SK-N-MC (cell line): ENCODE measurements at regions not wholly inside any gene's neighbourhood (a gene's known extent, or its start where the extent isn't known, plus 50 kb on each side); places are given as distances from the start of the nearest gene placed in this dataset.

Experiments used
- DNase-seq: peaks from one replicate; pipeline ENCODE4 v3.0.0-alpha.2; 2011; ENCODE audit warnings: low read depth, low spot score
- H3K27ac ChIP-seq: fragments of 200-600 bp; sonication (generic); 2 replicates; pipeline ENCODE4 v1.5.1; 2016; ENCODE audit warnings: mixed run types
- H3K36me3 ChIP-seq: fragments of 200-600 bp; sonication (generic); 2 replicates; pipeline ENCODE4 v1.6.1; 2017; ENCODE audit warnings: antibody characterized with exemption, low read length, mixed read lengths; ENCODE audit not compliant: insufficient read depth
- H3K4me3 ChIP-seq: fragments of 200-600 bp; sonication (generic); 2 replicates; pipeline ENCODE4 v1.5.1; 2016
- H3K9ac ChIP-seq: fragments of 200-600 bp; sonication (generic); 2 replicates; pipeline ENCODE4 v1.8.0; 2017; ENCODE audit warnings: mixed run types, mixed read lengths; ENCODE audit not compliant: insufficient read length
- H3K9me3 ChIP-seq: fragments of 200-600 bp; sonication (generic); 2 replicates; pipeline ENCODE4 v1.6.1; 2017; ENCODE audit warnings: low read depth, mild to moderate bottlenecking, antibody characterized with exemption, low read length, moderate library complexity, mixed read lengths
- EZH2 ChIP-seq: fragments of 200-600 bp; sonication (generic); IDR thresholded peaks from one replicate; pipeline ENCODE4 v1.6.1; 2017; ENCODE audit warnings: antibody characterized with exemption
- FOXP2 ChIP-seq: optimal IDR thresholded peaks from 2 replicates; pipeline ENCODE3; 2011; ENCODE audit warnings: mild to moderate bottlenecking, moderate library complexity; ENCODE audit not compliant: insufficient read depth; ENCODE audit errors: extremely low read length, control extremely low read depth
- POLR2AphosphoS5 ChIP-seq: IDR thresholded peaks from 2 replicates; pipeline ENCODE4 v1.6.1; 2012; ENCODE audit warnings: mild to moderate bottlenecking, low read depth, low read length, borderline replicate concordance

DNA sequence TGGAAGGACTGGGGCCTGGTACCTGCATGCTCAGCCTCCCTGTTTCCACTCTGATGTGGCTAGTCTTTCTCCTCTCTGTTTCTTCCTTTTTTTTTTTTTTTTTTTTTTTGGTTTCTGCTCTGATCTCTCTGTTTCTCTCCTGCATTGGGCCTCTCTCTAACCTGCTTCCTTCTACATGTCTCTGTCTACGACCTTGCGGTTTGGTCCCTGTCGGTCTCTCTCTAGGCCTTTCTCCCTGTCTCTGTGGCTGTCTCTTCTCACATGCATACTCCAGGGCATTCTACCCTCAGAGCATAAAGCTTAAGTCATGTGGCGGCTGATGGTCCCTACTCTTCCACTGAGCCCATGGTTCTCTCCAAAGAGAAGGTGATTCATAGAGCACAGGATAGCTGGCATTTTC, 1096.6 kb downstream of the BCL11B start:
- TF ChIP-seq FOXP2 (no peak), EZH2 (no peak), POLR2AphosphoS5 (no peak)
- Histone ChIP-seq H3K36me3 (no peaks in the 10 kb centered on the region), H3K9ac (no peak overlapping the region), H3K4me3 (no peak overlapping the region), H3K27ac (no peak overlapping the region), H3K9me3 (no peaks in the 10 kb centered on the region)
- DNase-seq: no peak

GRCh38 chr14:98175881-98176280, 1096.1 kb downstream of the BCL11B start:
- Histone ChIP-seq H3K36me3 (no peaks in the 10 kb centered on the region), H3K27ac (no peak overlapping the region), H3K9ac (no peak overlapping the region), H3K4me3 (no peak overlapping the region), H3K9me3 (no peaks in the 10 kb centered on the region)
- TF ChIP-seq POLR2AphosphoS5: no peak
- no peak for TF ChIP-seq EZH2
- no peak for TF ChIP-seq FOXP2
- no peak for DNase-seq

GRCh38 chr14:98176892-98177291, 1095.1 kb downstream of the BCL11B start:
- no peak overlapping the region for H3K9ac ChIP-seq
- H3K4me3 ChIP-seq: no peak overlapping the region
- no peak for DNase-seq
- H3K9me3 ChIP-seq: no peaks in the 10 kb centered on the region
- H3K27ac ChIP-seq: no peak overlapping the region
- no peaks in the 10 kb centered on the region for H3K36me3 ChIP-seq
- TF ChIP-seq POLR2AphosphoS5: no peak
- no peak for TF ChIP-seq FOXP2
- TF ChIP-seq EZH2: no peak

DNA sequence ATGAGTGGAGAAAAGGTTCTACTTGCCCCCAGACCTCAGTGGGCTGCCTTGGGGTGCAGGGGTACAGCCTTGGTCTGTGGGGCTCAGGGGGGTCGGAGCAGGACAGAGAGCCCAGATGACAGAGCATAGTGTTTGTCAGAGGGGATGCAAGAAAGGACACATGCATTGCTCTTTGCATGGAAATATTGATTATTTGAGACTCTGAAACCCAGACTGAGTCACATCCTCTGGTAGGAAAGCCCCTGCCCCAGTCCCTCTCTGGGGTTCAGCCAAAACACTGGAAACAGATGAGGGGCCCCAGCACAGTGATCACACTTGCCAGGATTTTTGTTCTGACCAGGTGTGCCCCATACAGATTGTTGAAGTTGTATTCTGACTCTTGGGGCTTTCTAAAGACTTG, 1094.4 kb downstream of the BCL11B start:
- H3K4me3 ChIP-seq: no peak overlapping the region
- DNase-seq: no peak
- TF ChIP-seq POLR2AphosphoS5 (no peak), FOXP2 (no peak), EZH2 (no peak)
- H3K9me3 ChIP-seq: no peaks in the 10 kb centered on the region
- H3K27ac ChIP-seq: no peak overlapping the region
- no peak overlapping the region for H3K9ac ChIP-seq
- no peaks in the 10 kb centered on the region for H3K36me3 ChIP-seq

DNA sequence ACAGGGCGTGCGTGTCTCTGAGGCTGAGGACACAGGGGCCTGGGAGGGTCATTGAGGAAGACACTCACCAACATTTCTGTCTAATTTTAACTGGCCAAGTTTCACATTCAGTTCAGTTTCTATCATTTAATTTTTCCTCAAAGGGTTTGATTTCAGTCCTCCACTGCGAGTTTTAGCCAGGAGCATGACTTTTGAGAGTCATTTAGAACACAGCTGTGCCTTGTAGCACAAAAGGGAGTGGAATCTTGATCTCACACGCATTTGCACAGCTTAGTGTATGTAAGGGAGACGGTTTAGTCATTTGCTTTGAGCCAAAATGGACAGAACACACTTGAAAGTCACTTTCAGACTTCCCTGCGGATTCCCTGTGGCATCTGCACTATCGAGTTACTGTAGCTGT, 1090.8 kb downstream of the BCL11B start:
- no peak overlapping the region for H3K4me3 ChIP-seq
- H3K9me3 ChIP-seq: no peaks in the 10 kb centered on the region
- no peak for DNase-seq
- H3K9ac ChIP-seq: no peak overlapping the region
- H3K27ac ChIP-seq: no peak overlapping the region
- no peaks in the 10 kb centered on the region for H3K36me3 ChIP-seq
- TF ChIP-seq POLR2AphosphoS5: no peak

DNA sequence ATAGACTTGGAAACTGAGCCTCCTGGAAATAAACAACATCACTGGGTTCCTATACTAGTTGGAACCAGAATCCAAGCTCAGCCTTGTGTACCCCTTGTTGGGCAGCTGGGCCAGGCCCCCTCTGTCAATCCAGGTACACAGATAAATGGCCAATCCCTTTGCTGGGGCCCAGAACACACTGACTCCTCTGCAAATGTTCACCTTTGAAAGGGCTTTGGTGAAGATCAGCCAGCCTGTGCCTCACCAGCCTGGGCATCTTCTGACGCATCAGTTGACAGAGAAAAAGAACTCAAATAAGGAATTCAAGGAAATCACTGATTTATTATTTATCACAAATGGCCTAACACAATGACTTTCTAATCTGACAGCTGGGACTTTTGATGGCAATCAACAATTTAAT, 1090.2 kb downstream of the BCL11B start:
- Histone ChIP-seq H3K9me3 (no peaks in the 10 kb centered on the region), H3K9ac (no peak overlapping the region), H3K27ac (no peak overlapping the region), H3K4me3 (no peak overlapping the region), H3K36me3 (no peaks in the 10 kb centered on the region)
- no peak for DNase-seq
- TF ChIP-seq FOXP2 (no peak), EZH2 (no peak), POLR2AphosphoS5 (no peak)

GRCh38 chr14:98182393-98183055, 1089.5 kb downstream of the BCL11B start:
- no peak for DNase-seq
- Histone ChIP-seq H3K9me3 (no peaks in the 10 kb centered on the region), H3K36me3 (no peaks in the 10 kb centered on the region), H3K9ac (no peak overlapping the region), H3K27ac (no peak overlapping the region), H3K4me3 (no peak overlapping the region)
- TF ChIP-seq FOXP2 (no peak), POLR2AphosphoS5 (no peak), EZH2 (no peak)

DNA sequence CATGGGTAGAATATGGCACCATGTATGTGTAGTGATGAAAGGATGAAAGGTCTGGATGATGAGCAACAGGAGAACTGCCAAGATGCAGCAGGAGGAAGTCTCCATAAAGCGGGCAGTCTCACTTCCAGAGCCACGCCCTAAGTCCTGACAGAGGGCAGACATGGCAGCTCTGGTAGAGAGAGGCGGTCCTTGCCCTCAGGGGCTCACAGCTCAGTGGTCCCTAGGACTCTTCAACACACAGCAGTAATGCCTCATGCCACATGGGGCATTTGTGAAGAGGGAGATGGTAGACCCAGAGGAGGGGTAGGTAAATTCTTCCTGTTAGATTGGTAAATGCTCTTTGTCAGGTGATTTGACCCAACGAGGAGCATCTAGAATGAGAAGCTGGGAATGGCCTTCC, 1088.4 kb downstream of the BCL11B start:
- H3K9me3 ChIP-seq: no peaks in the 10 kb centered on the region
- no peak overlapping the region for H3K9ac ChIP-seq
- no peak overlapping the region for H3K4me3 ChIP-seq
- no peak overlapping the region for H3K27ac ChIP-seq
- TF ChIP-seq FOXP2 (no peak), EZH2 (no peak), POLR2AphosphoS5 (no peak)
- DNase-seq: no peak
- H3K36me3 ChIP-seq: no peaks in the 10 kb centered on the region

DNA sequence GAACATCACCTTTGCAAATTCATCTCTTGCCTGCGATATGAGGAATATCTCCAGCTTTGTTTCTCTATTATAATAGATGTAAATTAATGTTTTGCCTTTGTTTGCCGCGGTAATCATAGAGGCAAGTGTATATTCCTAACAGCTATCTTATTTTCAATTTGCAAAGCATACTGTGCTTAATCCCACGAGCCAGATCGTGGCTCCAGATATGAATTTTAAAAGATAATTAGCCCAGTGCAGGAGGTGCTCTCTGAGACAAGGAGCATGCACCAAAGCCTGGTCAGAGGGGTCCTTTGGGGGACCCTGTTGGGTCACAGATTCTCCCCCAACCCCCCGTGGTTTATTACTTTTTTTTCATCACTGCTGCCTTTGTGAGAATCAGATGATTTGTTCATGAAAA, 1087.5 kb downstream of the BCL11B start:
- H3K9ac ChIP-seq: no peak overlapping the region
- no peak for DNase-seq

More for the DNA sequence above, 1087.5 kb downstream of the BCL11B start:
- Histone ChIP-seq H3K9me3 (no peaks in the 10 kb centered on the region), H3K4me3 (no peak overlapping the region), H3K27ac (no peak overlapping the region), H3K36me3 (no peaks in the 10 kb centered on the region)
- TF ChIP-seq EZH2 (no peak), FOXP2 (no peak), POLR2AphosphoS5 (no peak)
